ENCODE measurements at regions not wholly inside any gene's neighbourhood (a gene's known extent, or its start where the extent isn't known, plus 50 kb on each side); places are given as distances from the start of the nearest gene placed in this dataset.

DNA sequence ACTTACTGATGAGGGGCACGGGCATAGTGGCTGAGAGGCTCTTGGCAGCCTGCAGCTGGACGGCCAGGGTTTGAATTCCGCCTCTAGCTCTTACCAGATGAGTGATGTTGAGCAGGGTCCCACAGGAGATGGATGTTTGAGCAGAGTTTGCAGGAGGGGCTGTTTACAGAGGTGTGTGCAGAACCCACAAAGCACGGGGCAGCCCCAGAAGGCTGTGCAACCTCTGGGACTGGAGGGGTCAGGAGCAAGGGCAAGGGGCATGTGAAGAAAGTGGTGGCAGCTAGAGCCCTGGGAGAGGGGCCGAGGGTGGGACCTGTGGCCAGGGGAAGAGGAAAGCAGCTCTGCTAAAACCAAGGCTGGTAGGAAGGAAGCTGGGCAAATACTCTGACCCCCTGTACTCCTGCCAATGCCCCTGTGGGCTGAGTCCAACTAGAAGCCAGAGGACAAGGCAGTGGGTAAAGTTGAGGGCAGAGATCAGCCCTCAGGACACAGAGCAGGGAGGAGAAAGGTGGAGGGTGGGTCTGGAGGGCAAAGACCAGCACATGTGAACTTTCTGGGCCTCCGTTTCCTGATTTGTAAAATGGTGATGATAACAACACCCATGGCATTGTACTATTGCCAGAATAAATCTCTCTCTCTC lies 53.9 kb upstream of the ITGA11 start:
- no peaks in the 10 kb centered on the region for H3K27me3 ChIP-seq
- H3K4me3 ChIP-seq: no peak overlapping the region
- no peaks in the 10 kb centered on the region for H3K9me3 ChIP-seq
- no peak for DNase-seq
- TF ChIP-seq POLR2AphosphoS5 (IDR thresholded peaks at IDR 0.05) (no peak), POLR2A (IDR thresholded peaks at IDR 0.05) (no peak), EP300 (IDR thresholded peaks at IDR 0.05; ENCODE audit: low read depth) (no peak)
- TF ChIP-seq, protein P1, sequence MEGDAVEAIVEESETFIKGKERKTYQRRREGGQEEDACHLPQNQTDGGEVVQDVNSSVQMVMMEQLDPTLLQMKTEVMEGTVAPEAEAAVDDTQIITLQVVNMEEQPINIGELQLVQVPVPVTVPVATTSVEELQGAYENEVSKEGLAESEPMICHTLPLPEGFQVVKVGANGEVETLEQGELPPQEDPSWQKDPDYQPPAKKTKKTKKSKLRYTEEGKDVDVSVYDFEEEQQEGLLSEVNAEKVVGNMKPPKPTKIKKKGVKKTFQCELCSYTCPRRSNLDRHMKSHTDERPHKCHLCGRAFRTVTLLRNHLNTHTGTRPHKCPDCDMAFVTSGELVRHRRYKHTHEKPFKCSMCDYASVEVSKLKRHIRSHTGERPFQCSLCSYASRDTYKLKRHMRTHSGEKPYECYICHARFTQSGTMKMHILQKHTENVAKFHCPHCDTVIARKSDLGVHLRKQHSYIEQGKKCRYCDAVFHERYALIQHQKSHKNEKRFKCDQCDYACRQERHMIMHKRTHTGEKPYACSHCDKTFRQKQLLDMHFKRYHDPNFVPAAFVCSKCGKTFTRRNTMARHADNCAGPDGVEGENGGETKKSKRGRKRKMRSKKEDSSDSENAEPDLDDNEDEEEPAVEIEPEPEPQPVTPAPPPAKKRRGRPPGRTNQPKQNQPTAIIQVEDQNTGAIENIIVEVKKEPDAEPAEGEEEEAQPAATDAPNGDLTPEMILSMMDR (IDR thresholded peaks at IDR 0.05): no peak
- intact Hi-C loops (cut with DNase I; ENCODE audit: low total_unique reads) (no loop called here), in situ Hi-C loops (cut with MboI; ENCODE audit: low pct_ligation_motif_present in 1 of 4, low pct_unique_long_range_greater_than_20kb in 1 of 4, low sequenced_read_pairs in 3 of 4) (no loop called here)
- no peaks in the 10 kb centered on the region for H3K36me3 ChIP-seq
- WGBS, 2 donors (ENCODE audit: low coverage in 1 of 2): 40 to 53% methylated on average over 2 to 6 of the region's 6 CpGs
- H3K4me1 ChIP-seq: peaks cover 0 to 6% (median 2%) of the 10 kb centered on the region in 4 donors
- peak overlapping the region in 2 of 4 donors; percentile 48 to 55 for H3K27ac ChIP-seq

- no peak overlapping the region for H3K4me3 ChIP-seq
- peak overlapping the region in 3 of 4 donors; percentile 19 to 46 (median 23) for H3K27ac ChIP-seq
- intact Hi-C loops (cut with DNase I; ENCODE audit: low total_unique reads): no loop called here
- no peak for TF ChIP-seq POLR2A (IDR thresholded peaks at IDR 0.05)
- TF ChIP-seq, protein P1 (IDR thresholded peaks at IDR 0.05): no peak
- no peak for TF ChIP-seq EP300 (IDR thresholded peaks at IDR 0.05; ENCODE audit: low read depth)
- TF ChIP-seq POLR2AphosphoS5 (IDR thresholded peaks at IDR 0.05): no peak
- peaks cover 0 to 6% (median 2%) of the 10 kb centered on the region in 4 donors for H3K4me1 ChIP-seq
- H3K36me3 ChIP-seq: no peaks in the 10 kb centered on the region
- WGBS, 2 donors (ENCODE audit: low coverage in 1 of 2): 59% methylated on average over 5 of the region's 5 CpGs; no CpG with 5 or more reads in 1 of the 2 donors
- peaks cover 4% of the 10 kb centered on the region for H3K27me3 ChIP-seq
- no peak for DNase-seq
- H3K9me3 ChIP-seq: no peaks in the 10 kb centered on the region
- in situ Hi-C loops (cut with MboI; ENCODE audit: low pct_ligation_motif_present in 1 of 4, low pct_unique_long_range_greater_than_20kb in 1 of 4, low sequenced_read_pairs in 3 of 4): no loop called here
These were observed 55.3 kb upstream of the ITGA11 start for GRCh38 chr15:68487087-68487843.

DNA sequence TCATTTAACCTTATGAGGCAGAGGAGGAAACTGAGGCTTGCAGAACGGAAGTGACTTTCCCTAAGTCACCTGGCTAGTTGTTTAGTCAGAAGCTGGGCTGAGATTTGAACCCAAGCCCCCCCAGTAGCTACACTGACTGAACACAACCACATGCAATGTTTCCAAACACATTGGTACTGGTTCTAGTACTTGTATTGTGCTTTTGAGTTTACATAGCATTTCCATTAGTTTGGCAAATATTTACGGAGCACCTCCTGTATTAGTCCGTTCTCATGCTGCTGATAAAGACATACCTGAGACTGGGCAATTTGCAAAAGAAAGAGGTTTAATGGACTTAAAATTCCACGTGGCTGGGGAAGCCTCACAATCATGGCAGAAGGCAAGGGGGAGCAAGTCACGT lies 56.3 kb upstream of the ITGA11 start:
- Histone ChIP-seq H3K4me3 (no peak overlapping the region), H3K27me3 (peaks cover 4% of the 10 kb centered on the region), H3K9me3 (no peaks in the 10 kb centered on the region), H3K27ac (no peak overlapping the region), H3K4me1 (peaks cover 0 to 6% (median 2%) of the 10 kb centered on the region in 4 donors), H3K36me3 (no peaks in the 10 kb centered on the region)
- 57 to 59% methylated on average over 5 of the region's 5 CpGs for WGBS, 2 donors (ENCODE audit: low coverage in 1 of 2)
- no peak for DNase-seq
- TF ChIP-seq EP300 (IDR thresholded peaks at IDR 0.05; ENCODE audit: low read depth) (no peak), POLR2A (IDR thresholded peaks at IDR 0.05) (no peak), POLR2AphosphoS5 (IDR thresholded peaks at IDR 0.05) (no peak)
- TF ChIP-seq, protein P1 (IDR thresholded peaks at IDR 0.05): no peak
- in situ Hi-C loops (cut with MboI; ENCODE audit: low pct_ligation_motif_present in 1 of 4, low pct_unique_long_range_greater_than_20kb in 1 of 4, low sequenced_read_pairs in 3 of 4): no loop called here
- intact Hi-C loops (cut with DNase I; ENCODE audit: low total_unique reads): no loop called here

DNA sequence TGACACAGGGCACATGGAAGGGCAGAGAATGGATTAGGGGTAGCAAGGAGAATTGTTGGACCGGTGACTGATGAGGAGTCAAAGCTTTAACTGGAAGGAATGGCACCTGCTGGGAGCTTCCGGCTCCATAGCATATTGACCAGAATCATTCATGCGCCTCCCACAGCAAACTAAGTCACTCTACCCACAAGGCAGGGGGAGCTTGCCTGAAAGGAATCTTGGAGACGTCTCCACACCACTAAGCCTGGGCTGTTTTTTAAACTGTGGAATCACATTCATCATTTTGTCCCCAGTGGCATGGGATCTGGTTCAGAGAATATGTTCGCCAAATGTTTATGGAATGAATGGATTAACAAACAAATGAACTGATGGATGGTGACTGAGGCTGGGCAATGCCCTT lies 57.0 kb upstream of the ITGA11 start:
- Histone ChIP-seq H3K27me3 (peaks cover 4% of the 10 kb centered on the region), H3K27ac (no peak overlapping the region), H3K9me3 (no peaks in the 10 kb centered on the region), H3K4me1 (peaks cover 0 to 6% (median 2%) of the 10 kb centered on the region in 4 donors), H3K36me3 (no peaks in the 10 kb centered on the region), H3K4me3 (no peak overlapping the region)
- TF ChIP-seq POLR2AphosphoS5 (IDR thresholded peaks at IDR 0.05) (no peak), EP300 (IDR thresholded peaks at IDR 0.05; ENCODE audit: low read depth) (no peak)
- intact Hi-C loops (cut with DNase I; ENCODE audit: low total_unique reads): no loop called here
- in situ Hi-C loops (cut with MboI; ENCODE audit: low pct_ligation_motif_present in 1 of 4, low pct_unique_long_range_greater_than_20kb in 1 of 4, low sequenced_read_pairs in 3 of 4): no loop called here
- no peak for DNase-seq
- 85 to 89% methylated on average over 1 to 5 of the region's 5 CpGs for WGBS, 2 donors (ENCODE audit: low coverage in 1 of 2)
